ENCODE measurements at regions not wholly inside any gene's neighbourhood (a gene's known extent, or its start where the extent isn't known, plus 50 kb on each side); places are given as distances from the start of the nearest gene placed in this dataset.

DNA sequence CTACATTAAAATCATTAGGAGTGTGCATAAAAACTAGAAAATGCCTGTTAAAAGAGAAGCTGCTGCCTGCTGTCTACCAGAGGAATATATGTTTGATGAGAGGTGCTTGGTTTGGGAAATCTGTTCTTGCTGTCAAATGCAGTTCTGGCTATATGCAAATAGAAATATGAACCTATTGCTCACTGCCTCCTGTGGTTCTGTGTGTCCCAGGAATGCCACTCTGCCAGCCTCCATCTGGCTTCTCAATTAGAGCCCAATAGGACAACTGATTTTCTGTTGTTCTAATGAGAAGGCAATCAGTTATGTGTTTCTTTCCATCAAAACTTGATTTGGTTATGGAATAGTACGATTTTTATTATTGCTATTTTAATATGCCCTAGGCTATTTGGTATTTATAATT is 759.7 kb downstream of the HDGFL1 start:
- TF ChIP-seq GATA2 (IDR thresholded peaks at IDR 0.05; ENCODE audit: low read depth, low read length) = no peak
- TF ChIP-seq GATA3 (IDR thresholded peaks at IDR 0.05; ENCODE audit: low read depth, low read length) = no peak
